Skeletal muscle satellite cell (primary cell): ENCODE measurements at regions not wholly inside any gene's neighbourhood (a gene's known extent, or its start where the extent isn't known, plus 50 kb on each side); places are given as distances from the start of the nearest gene placed in this dataset.
"Not testable (repeated sequence)": the region's sequence is repeated elsewhere in the genome, so short reads cannot be mapped to it uniquely, and the experiment has no call there.

ENCODE experiments used
- H3K27me3 ChIP-seq: 2 replicates; pipeline ENCODE4 v1.7.0; 2013; ENCODE audit warnings: low read length; ENCODE audit not compliant: control insufficient read depth, insufficient read depth
- H3K36me3 ChIP-seq: 2 replicates; pipeline ENCODE4 v1.7.0; 2013; ENCODE audit warnings: mild to moderate bottlenecking, control low read depth, low read length; ENCODE audit not compliant: insufficient read depth
- H3K4me1 ChIP-seq: 2 replicates; pipeline ENCODE4 v1.7.0; 2013; ENCODE audit warnings: low read length; ENCODE audit not compliant: control insufficient read depth, insufficient read depth
- H3K4me2 ChIP-seq: 2 replicates; pipeline ENCODE4 v1.7.0; 2013; ENCODE audit warnings: mild to moderate bottlenecking, low read length
- H3K4me3 ChIP-seq: 2 replicates; pipeline ENCODE4 v1.7.0; 2013; ENCODE audit warnings: low read length
- H3K9ac ChIP-seq: 2 replicates; pipeline ENCODE4 v1.7.0; 2013; ENCODE audit warnings: mild to moderate bottlenecking, low read depth, low read length, moderate library complexity
- H3K9me3 ChIP-seq: replicated peaks from 2 replicates; pipeline ENCODE4 v1.7.0; 2013; ENCODE audit warnings: mild to moderate bottlenecking, control low read depth, low read length

DNA sequence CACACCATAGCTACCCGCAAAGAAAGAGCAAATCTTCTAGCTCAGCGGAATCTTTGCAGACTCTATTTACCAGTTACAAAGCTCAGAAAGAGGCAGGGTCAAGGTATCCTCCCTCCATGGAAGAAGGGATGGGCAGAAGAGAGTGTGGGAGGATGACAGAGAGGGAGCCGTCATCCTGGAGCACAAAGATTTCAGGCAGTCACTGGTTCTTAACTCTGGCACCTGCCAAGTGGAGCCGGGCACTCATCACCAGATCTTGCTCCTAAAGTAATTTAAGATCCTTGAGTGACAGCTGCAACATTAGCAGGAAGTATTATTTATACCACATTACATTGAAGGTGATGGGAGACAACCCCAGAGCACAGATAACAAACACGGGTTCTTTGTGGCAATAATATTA, 102.5 kb upstream of the NBPF26 start:
- not testable (repeated sequence) for H3K4me2 ChIP-seq, H3K36me3 ChIP-seq, H3K9me3 ChIP-seq, H3K9ac ChIP-seq, H3K27me3 ChIP-seq, H3K4me1 ChIP-seq, H3K4me3 ChIP-seq

GRCh38 chr1:120623539-120623938, 100.2 kb upstream of the NBPF26 start:
- not testable (repeated sequence) for H3K4me2 ChIP-seq, H3K4me3 ChIP-seq, H3K36me3 ChIP-seq, H3K9me3 ChIP-seq, H3K9ac ChIP-seq, H3K27me3 ChIP-seq, H3K4me1 ChIP-seq

GRCh38 chr1:120624565-120625064, 99.1 kb upstream of the NBPF26 start:
- not testable (repeated sequence) for H3K27me3 ChIP-seq, H3K9ac ChIP-seq, H3K4me1 ChIP-seq, H3K9me3 ChIP-seq, H3K4me2 ChIP-seq, H3K36me3 ChIP-seq, H3K4me3 ChIP-seq

DNA sequence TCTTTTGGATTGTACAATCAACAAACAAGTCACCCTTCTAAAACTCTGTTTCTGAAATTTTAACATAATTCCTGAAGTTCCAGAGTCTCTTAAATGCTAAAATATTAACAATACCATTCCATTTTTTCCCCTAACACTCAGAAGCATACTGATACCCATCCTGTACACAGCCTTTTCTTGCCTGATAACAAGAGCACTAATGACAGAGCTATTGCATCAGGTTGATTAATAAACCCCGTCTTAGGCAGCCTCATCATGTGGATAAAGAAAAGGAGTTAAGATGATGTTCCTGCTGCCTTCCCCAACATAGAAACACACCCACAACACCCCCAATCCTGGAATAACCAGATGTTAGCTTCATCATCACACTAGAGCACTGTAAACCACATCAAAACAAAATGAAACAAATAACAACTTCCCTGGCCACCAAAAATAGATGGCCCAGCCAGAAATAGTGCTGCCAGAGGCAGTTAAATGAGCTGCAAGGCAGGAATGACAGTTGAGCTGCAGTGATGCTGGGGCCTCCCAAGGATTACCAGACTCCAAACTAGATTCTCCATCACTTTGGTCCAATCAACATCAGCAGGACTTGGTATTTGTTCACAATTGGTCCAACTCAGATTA, 93.8 kb upstream of the NBPF26 start:
- not testable (repeated sequence) for H3K4me2 ChIP-seq, H3K9ac ChIP-seq, H3K4me3 ChIP-seq, H3K9me3 ChIP-seq, H3K4me1 ChIP-seq, H3K36me3 ChIP-seq, H3K27me3 ChIP-seq

GRCh38 chr1:120634816-120635806, 88.6 kb upstream of the NBPF26 start:
- not testable (repeated sequence) for H3K36me3 ChIP-seq, H3K4me3 ChIP-seq

GRCh38 chr1:120640261-120641013, 83.3 kb upstream of the NBPF26 start:
- H3K9ac ChIP-seq, H3K9me3 ChIP-seq, H3K27me3 ChIP-seq, H3K4me1 ChIP-seq, H3K4me2 ChIP-seq, H3K36me3 ChIP-seq, H3K4me3 ChIP-seq: not testable (repeated sequence)

More at GRCh38 chr1:120634816-120635806, 88.6 kb upstream of the NBPF26 start:
- not testable (repeated sequence) for H3K9me3 ChIP-seq, H3K27me3 ChIP-seq, H3K4me1 ChIP-seq, H3K4me2 ChIP-seq, H3K9ac ChIP-seq

- H3K9me3 ChIP-seq: not testable (repeated sequence)
Observed at GRCh38 chr1:120641014-120641302, 82.8 kb upstream of the NBPF26 start.

GRCh38 chr1:120647182-120647581, 76.6 kb upstream of the NBPF26 start:
- not testable (repeated sequence) for H3K4me2 ChIP-seq, H3K9me3 ChIP-seq, H3K27me3 ChIP-seq, H3K4me3 ChIP-seq, H3K36me3 ChIP-seq, H3K4me1 ChIP-seq, H3K9ac ChIP-seq

More at GRCh38 chr1:120641014-120641302, 82.8 kb upstream of the NBPF26 start:
- not testable (repeated sequence) for H3K9ac ChIP-seq, H3K27me3 ChIP-seq, H3K4me2 ChIP-seq, H3K4me1 ChIP-seq, H3K36me3 ChIP-seq, H3K4me3 ChIP-seq

GRCh38 chr1:120648915-120649623, 74.7 kb upstream of the NBPF26 start:
- not testable (repeated sequence) for H3K9me3 ChIP-seq, H3K9ac ChIP-seq, H3K4me3 ChIP-seq, H3K4me2 ChIP-seq, H3K4me1 ChIP-seq, H3K27me3 ChIP-seq, H3K36me3 ChIP-seq

GRCh38 chr1:120649730-120650129, 74.0 kb upstream of the NBPF26 start:
- not testable (repeated sequence) for H3K36me3 ChIP-seq, H3K9me3 ChIP-seq, H3K4me3 ChIP-seq, H3K9ac ChIP-seq, H3K4me1 ChIP-seq, H3K27me3 ChIP-seq, H3K4me2 ChIP-seq

DNA sequence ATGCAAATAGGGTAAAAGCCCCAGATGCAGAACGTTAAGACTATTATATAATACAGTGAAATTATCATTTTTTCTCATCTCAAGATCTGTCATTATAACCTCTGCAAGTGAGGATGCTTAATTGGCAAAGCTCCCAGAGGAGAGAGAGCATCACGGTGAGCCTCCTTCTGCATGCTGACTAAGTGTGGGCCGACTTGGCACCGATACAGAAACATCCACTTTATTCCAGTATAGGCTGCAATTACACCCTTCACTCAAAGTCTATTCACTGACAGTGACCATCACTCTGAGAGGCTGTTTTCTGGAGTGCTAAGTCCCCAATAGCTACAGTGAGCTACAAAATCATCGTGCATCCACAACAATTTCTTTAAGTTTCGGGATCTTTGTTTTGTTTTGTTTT, 69.6 kb upstream of the NBPF26 start:
- H3K9me3 ChIP-seq, H3K27me3 ChIP-seq, H3K36me3 ChIP-seq, H3K9ac ChIP-seq, H3K4me2 ChIP-seq, H3K4me3 ChIP-seq, H3K4me1 ChIP-seq: not testable (repeated sequence)
